Epithelial cell of proximal tubule (primary cell): ENCODE measurements at regions not wholly inside any gene's neighbourhood (a gene's known extent, or its start where the extent isn't known, plus 50 kb on each side); places are given as distances from the start of the nearest gene placed in this dataset.

Experiments used
- DNase-seq: peaks from one replicate; pipeline ENCODE4 v3.0.0-alpha.2; 2011; ENCODE audit warnings: low read depth
- H3K4me3 ChIP-seq: 2 replicates; pipeline ENCODE4 v1.5.1; 2011; ENCODE audit warnings: low read depth, mild to moderate bottlenecking, low read length
- CTCF ChIP-seq: conservative IDR thresholded peaks from 2 replicates; pipeline ENCODE4 v1.5.1; 2012; ENCODE audit warnings: low read depth, mild to moderate bottlenecking, low read length

GRCh38 chr13:76500894-76501293 lies 385.3 kb downstream of the KCTD12 start:
- H3K4me3 ChIP-seq = no peak overlapping the region
- no peak for DNase-seq
- no peak for TF ChIP-seq CTCF

- H3K4me3 ChIP-seq = no peak overlapping the region
- DNase-seq = no peak
- TF ChIP-seq CTCF = no peak
These were observed 386.3 kb downstream of the KCTD12 start for GRCh38 chr13:76499891-76500290.

- TF ChIP-seq CTCF = no peak
- H3K4me3 ChIP-seq = no peak overlapping the region
- no peak for DNase-seq
These were observed 396.9 kb downstream of the KCTD12 start for GRCh38 chr13:76489274-76489673.

GRCh38 chr13:76481738-76482137 lies 404.5 kb downstream of the KCTD12 start:
- TF ChIP-seq CTCF = no peak
- no peak overlapping the region for H3K4me3 ChIP-seq
- no peak for DNase-seq

GRCh38 chr13:76474966-76475365 lies 411.2 kb downstream of the KCTD12 start:
- no peak overlapping the region for H3K4me3 ChIP-seq
- TF ChIP-seq CTCF = no peak

GRCh38 chr13:76474356-76474755 lies 411.8 kb downstream of the KCTD12 start:
- no peak for TF ChIP-seq CTCF
- no peak overlapping the region for H3K4me3 ChIP-seq
- DNase-seq = no peak

More at GRCh38 chr13:76474966-76475365, 411.2 kb downstream of the KCTD12 start:
- DNase-seq = no peak

GRCh38 chr13:76473552-76474134 lies 412.6 kb downstream of the KCTD12 start:
- peak; percentile 87 for TF ChIP-seq CTCF
- DNase-seq = peak; percentile 26
- no peak overlapping the region for H3K4me3 ChIP-seq
